LNCaP clone FGC (cell line): ENCODE measurements at regions not wholly inside any gene's neighbourhood (a gene's known extent, or its start where the extent isn't known, plus 50 kb on each side); places are given as distances from the start of the nearest gene placed in this dataset.

Experiments used
- DNase-seq: peaks from one replicate; pipeline ENCODE4 v3.0.0-alpha.2; 2011; ENCODE audit warnings: low read depth
- H3K4me3 ChIP-seq: 2 replicates; pipeline ENCODE4 v1.5.1; 2011; ENCODE audit warnings: mild to moderate bottlenecking, low read depth, low read length, control low read depth
- CTCF ChIP-seq: IDR thresholded peaks from 2 replicates; pipeline ENCODE4 v1.5.1; 2012; ENCODE audit warnings: mild to moderate bottlenecking; ENCODE audit not compliant: control insufficient read depth, insufficient read depth; ENCODE audit errors: extremely low read depth

DNA sequence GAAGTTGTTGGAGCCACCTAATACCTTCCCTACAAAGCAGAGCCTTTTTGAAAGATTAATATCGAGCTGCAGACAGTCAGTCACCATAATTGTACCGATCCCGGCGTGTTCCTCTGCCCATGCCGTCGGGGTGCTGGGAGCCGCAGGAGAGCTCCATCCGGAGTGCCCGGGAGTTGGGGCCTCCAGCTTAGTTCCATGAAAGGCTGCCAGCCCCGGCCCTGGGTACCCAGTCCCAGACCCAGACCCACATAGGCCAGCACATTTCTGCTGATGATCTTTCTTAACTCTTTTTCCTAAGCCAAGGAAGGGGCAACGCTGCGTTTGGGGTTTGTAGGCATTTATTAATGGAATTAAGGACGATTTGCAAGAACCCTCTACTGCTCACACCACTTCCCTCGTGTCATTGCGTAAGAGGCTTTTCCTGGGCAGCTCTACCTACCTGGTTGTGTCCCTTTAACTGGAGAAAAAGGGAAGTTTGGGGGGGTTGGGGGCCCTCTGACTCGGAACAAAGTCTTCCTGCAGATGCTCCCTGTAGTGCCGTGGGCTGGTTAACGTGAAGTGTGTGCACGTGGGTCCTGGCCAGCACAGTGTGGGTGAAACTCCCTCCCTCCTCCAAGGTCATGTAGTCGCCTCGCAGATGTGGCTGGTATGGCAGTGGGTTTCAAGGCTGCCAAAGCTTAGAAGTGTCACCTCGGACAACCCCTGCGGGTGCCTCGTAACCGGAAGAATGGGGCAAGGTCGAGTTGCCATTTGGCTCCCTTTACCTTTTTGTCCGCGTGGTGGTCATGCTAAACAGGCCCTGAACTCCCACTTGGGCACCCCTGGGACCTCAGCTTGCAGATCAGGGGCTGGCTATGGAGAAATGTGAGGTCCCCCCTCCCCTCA, 54.3 kb upstream of the APCDD1L start:
- DNase-seq, result no peak
- H3K4me3 ChIP-seq, result no peak overlapping the region
- no peak for TF ChIP-seq CTCF

GRCh38 chr20:58568483-58569240, 53.5 kb upstream of the APCDD1L start:
- no peak for DNase-seq
- no peak for TF ChIP-seq CTCF
- H3K4me3 ChIP-seq, result no peak overlapping the region

DNA sequence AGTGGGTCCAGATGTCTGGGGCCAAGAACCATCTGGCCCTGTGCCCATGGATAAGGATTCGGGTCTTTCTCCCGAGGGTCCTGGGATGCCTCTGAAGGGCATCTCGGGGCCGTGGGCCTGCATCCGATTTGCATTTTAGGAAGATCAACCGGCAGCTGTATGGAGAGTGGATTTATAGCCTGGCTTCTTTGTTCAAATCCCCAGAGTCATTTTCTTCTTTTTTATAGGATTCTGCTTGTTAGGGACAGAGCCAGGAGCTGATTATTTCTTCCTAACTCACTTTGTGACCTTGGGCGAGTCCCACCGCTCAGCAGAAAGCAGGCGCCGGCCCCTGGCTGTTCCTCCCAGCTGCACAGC, 52.9 kb upstream of the APCDD1L start:
- no peak for DNase-seq
- no peak for TF ChIP-seq CTCF
- H3K4me3 ChIP-seq, result no peak overlapping the region

DNA sequence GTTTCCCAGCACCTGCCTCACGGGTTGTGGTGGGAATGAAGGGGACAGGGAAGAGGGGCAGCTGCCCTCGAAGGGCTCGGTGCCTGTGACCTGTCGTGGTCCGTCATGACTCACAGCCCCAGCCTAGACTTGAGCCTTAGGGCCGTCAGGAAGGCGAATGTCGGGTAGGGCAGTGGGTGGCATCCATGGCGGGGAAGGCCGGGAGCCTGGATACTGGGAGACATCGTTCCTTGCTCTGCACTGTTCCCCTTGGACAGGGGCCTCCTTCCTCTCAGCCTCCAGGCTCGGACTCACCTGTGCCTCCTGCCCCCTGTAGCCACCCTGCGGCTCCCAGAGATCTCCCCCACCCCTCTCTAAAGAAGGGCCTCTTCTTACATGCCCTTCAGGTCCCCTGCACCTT, 52.2 kb upstream of the APCDD1L start:
- no peak for TF ChIP-seq CTCF
- DNase-seq, result no peak
- H3K4me3 ChIP-seq, result no peak overlapping the region

DNA sequence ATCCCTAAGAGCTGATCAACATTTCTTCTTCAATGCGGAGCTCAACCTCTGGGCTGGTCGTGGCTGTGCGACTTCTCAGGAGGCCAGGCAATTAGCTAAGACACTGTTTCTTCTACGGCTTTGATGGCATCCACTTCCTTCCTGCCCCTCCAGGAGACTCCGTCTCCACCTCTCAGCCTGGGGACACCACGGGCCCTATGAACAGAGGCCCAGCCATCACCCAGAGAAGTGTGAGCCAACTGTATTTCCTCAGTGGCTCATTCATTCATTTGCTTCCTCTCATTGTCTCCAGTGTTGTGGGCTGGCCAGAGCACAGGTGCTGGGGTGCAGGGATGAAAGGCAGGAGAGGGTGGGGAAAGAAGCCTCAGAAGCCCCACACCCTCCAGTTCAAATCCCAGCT, 51.8 kb upstream of the APCDD1L start:
- H3K4me3 ChIP-seq, result no peak overlapping the region
- no peak for TF ChIP-seq CTCF
- no peak for DNase-seq

DNA sequence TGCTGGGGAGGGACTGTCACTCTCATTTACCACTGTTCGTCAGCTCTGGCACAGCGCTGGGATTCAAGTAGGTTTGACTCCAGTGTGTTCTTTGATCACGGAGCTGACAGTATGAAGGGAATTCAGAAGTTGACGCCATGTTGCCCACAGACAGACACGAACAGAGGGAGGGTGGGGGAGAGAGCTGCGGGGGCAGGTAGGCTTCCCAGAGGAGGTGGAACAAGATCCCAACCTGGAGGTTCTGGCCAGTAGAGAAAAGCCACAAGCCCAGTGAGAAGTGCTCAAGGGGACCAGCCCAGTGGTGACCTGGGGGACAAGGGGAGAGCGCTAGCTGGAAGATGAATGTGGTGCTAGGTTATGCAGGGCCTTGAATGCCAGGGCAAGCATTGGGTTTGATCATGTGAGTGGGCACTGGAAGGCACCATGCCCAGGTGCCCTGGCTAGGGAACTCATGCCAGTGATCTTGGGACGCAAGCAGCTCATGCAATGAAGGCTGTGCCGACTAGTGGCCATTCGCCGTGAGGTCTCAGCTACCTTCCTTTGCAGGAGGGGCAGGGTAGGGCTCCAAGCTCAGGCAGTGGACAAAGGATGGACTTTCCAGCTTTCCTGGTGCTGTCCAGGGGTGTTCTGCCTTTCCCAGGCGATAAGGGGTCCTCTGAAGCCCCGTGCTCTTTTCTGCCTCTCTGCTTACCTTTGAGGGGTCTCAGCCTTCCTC, 50.4 kb upstream of the APCDD1L start:
- DNase-seq, result no peak
- no peak for TF ChIP-seq CTCF
- H3K4me3 ChIP-seq, result no peak overlapping the region
